WTC11 (cell line): ENCODE measurements at regions not wholly inside any gene's neighbourhood (a gene's known extent, or its start where the extent isn't known, plus 50 kb on each side); places are given as distances from the start of the nearest gene placed in this dataset.

Source experiments
- ATAC-seq: fragments of 200-7000 bp; cut with Tn5 transposase; 2 replicates; pipeline ENCODE4 v1.10.0; 2021; ENCODE audit warnings: mild to moderate bottlenecking, moderate library complexity
- CTCF ChIA-PET: fragments of 300-600 bp; sonication (Branson Sonifier 250); formaldehyde crosslinking; loops from one replicate; lab custom pipeline; 2021; ENCODE audit warnings: antibody characterized with exemption; lab: Charles Lee
- POLR2A ChIA-PET: fragments of 350-600 bp; sonication (Branson Sonifier 250); formaldehyde crosslinking; loops from one replicate; lab custom pipeline; 2021; ENCODE audit warnings: antibody characterized with exemption; lab: Charles Lee
- DNase-seq: peaks from one replicate; pipeline ENCODE4 v3.0.0; 2021; ENCODE audit warnings: low spot score
- H3K27ac Mint-ChIP-seq: 2 replicates; pipeline ENCODE4 v1.8.0; 2021; ENCODE audit warnings: mixed read lengths
- H3K27me3 Mint-ChIP-seq: 2 replicates; pipeline ENCODE4 v1.8.0; 2021; ENCODE audit warnings: low read depth, mild to moderate bottlenecking, moderate library complexity, mixed read lengths
- H3K36me3 Mint-ChIP-seq: 2 replicates; pipeline ENCODE4 v1.8.0; 2021; ENCODE audit warnings: mixed read lengths
- H3K4me1 Mint-ChIP-seq: 2 replicates; pipeline ENCODE4 v1.8.0; 2022; ENCODE audit warnings: mixed read lengths
- H3K4me3 Mint-ChIP-seq: 2 replicates; pipeline ENCODE4 v1.8.0; 2021; ENCODE audit warnings: mild to moderate bottlenecking, moderate library complexity, mixed read lengths
- H3K9me3 Mint-ChIP-seq: 2 replicates; pipeline ENCODE4 v1.8.0; 2021; ENCODE audit warnings: mixed read lengths
- ATF6 ChIP-seq: sonication (generic); formaldehyde crosslinking; IDR thresholded peaks from 2 replicates; pipeline ENCODE4 v1.8.1; 2023; ENCODE audit warnings: mild to moderate bottlenecking, missing genetic modification reagents
- CBFB ChIP-seq: sonication (generic); formaldehyde crosslinking; IDR thresholded peaks from 2 replicates; pipeline ENCODE4 v1.8.1; 2022; ENCODE audit warnings: mild to moderate bottlenecking, low read depth, missing genetic modification reagents
- E2F5 ChIP-seq: sonication (generic); formaldehyde crosslinking; IDR thresholded peaks from 2 replicates; pipeline ENCODE4 v1.8.1; 2022; ENCODE audit warnings: mild to moderate bottlenecking, moderate library complexity, missing genetic modification reagents
- EMX1 ChIP-seq: fragments of 250-450 bp; sonication (Bioruptor Pico); IDR thresholded peaks from 2 replicates; pipeline ENCODE4 v1.8.0; 2021; ENCODE audit warnings: mild to moderate bottlenecking
- FOXK1 ChIP-seq: sonication (generic); formaldehyde crosslinking; IDR thresholded peaks from 2 replicates; pipeline ENCODE4 v1.8.0; 2022; ENCODE audit warnings: mild to moderate bottlenecking, moderate library complexity, missing genetic modification reagents
- FOXP1 ChIP-seq: sonication (generic); formaldehyde crosslinking; IDR thresholded peaks from 2 replicates; pipeline ENCODE4 v1.8.0; 2022; ENCODE audit warnings: missing genetic modification reagents, mild to moderate bottlenecking, moderate library complexity, borderline replicate concordance
- GABPB1 ChIP-seq: sonication (generic); formaldehyde crosslinking; IDR thresholded peaks from 2 replicates; pipeline ENCODE4 v1.8.1; 2023; ENCODE audit warnings: mild to moderate bottlenecking, missing genetic modification reagents
- JUN ChIP-seq: sonication (generic); formaldehyde crosslinking; IDR thresholded peaks from 2 replicates; pipeline ENCODE4 v1.8.0; 2023; ENCODE audit warnings: mild to moderate bottlenecking, missing genetic modification reagents
- MAX ChIP-seq: sonication (generic); formaldehyde crosslinking; IDR thresholded peaks from 2 replicates; pipeline ENCODE4 v1.8.0; 2022; ENCODE audit warnings: mild to moderate bottlenecking, missing genetic modification reagents
- MLX ChIP-seq: sonication (generic); formaldehyde crosslinking; IDR thresholded peaks from 2 replicates; pipeline ENCODE4 v1.8.1; 2023; ENCODE audit warnings: mild to moderate bottlenecking, missing genetic modification reagents, moderate library complexity
- MYBL2 ChIP-seq: sonication (generic); formaldehyde crosslinking; IDR thresholded peaks from 2 replicates; pipeline ENCODE4 v1.8.1; 2023; ENCODE audit warnings: mild to moderate bottlenecking, moderate library complexity, missing genetic modification reagents
- NFE2L1 ChIP-seq: sonication (generic); formaldehyde crosslinking; IDR thresholded peaks from 2 replicates; pipeline ENCODE4 v1.8.1; 2023; ENCODE audit warnings: missing genetic modification reagents
- NFYB ChIP-seq: sonication (generic); formaldehyde crosslinking; conservative IDR thresholded peaks from 2 replicates; pipeline ENCODE4 v1.8.0; 2022; ENCODE audit warnings: low read depth, missing genetic modification reagents
- SMAD3 ChIP-seq: sonication (generic); formaldehyde crosslinking; IDR thresholded peaks from 2 replicates; pipeline ENCODE4 v1.8.0; 2022; ENCODE audit warnings: missing genetic modification reagents, mild to moderate bottlenecking, borderline replicate concordance
- TCF7 ChIP-seq: sonication (generic); formaldehyde crosslinking; IDR thresholded peaks from 2 replicates; pipeline ENCODE4 v1.8.0; 2022; ENCODE audit warnings: mild to moderate bottlenecking, low read depth, missing genetic modification reagents, moderate library complexity
- USF2 ChIP-seq: sonication (generic); formaldehyde crosslinking; IDR thresholded peaks from 2 replicates; pipeline ENCODE4 v1.8.1; 2023; ENCODE audit warnings: mild to moderate bottlenecking, missing genetic modification reagents, moderate library complexity
- ZBTB43 ChIP-seq: sonication (generic); formaldehyde crosslinking; IDR thresholded peaks from 2 replicates; pipeline ENCODE4 v1.8.1; 2023; ENCODE audit warnings: mild to moderate bottlenecking, missing genetic modification reagents
- ZNF317 ChIP-seq: sonication (generic); formaldehyde crosslinking; IDR thresholded peaks from 2 replicates; pipeline ENCODE4 v1.8.1; 2023; ENCODE audit warnings: low read depth, mild to moderate bottlenecking, moderate library complexity, missing genetic modification reagents, borderline replicate concordance
- ZNF396 ChIP-seq: fragments of 250-450 bp; sonication (Bioruptor Pico); IDR thresholded peaks from 2 replicates; pipeline ENCODE4 v1.8.0; 2021; ENCODE audit warnings: mild to moderate bottlenecking, moderate library complexity, borderline replicate concordance
- ZNF423 ChIP-seq: fragments of 250-450 bp; sonication (Bioruptor Pico); IDR thresholded peaks from 2 replicates; pipeline ENCODE4 v2.1.2; 2022; ENCODE audit warnings: mild to moderate bottlenecking, moderate library complexity
- ZNF512 ChIP-seq: sonication (generic); formaldehyde crosslinking; IDR thresholded peaks from 2 replicates; pipeline ENCODE4 v1.8.1; 2022; ENCODE audit warnings: missing genetic modification reagents, borderline replicate concordance
- ZNF532 ChIP-seq: fragments of 250-450 bp; sonication (Bioruptor Pico); IDR thresholded peaks from 2 replicates; pipeline ENCODE4 v1.9.0; 2021; ENCODE audit warnings: mild to moderate bottlenecking, borderline replicate concordance

- TF ChIP-seq E2F5 (CRISPR knock-in tag) (no peak), GABPB1 (CRISPR knock-in tag) (no peak), EMX1 (CRISPR knock-in tag) (no peak), TCF7 (CRISPR knock-in tag) (no peak), ZNF317 (CRISPR knock-in tag) (no peak), MAX (no peak), USF2 (CRISPR knock-in tag) (no peak)
Observed at GRCh38 chr2:237236188-237236587, 150.5 kb downstream of the COPS8 start (continued).

GRCh38 chr2:237238249-237238648 lies 152.6 kb downstream of the COPS8 start:
- TF ChIP-seq ZNF532 (CRISPR knock-in tag) (no peak), MYBL2 (CRISPR knock-in tag) (no peak), ATF6 (no peak)
- TF ChIP-seq, all 79 proteins: peak for 0
- no peak overlapping the region for H3K4me3 Mint-ChIP-seq
- CTCF ChIA-PET, result no interaction called here
- POLR2A ChIA-PET, result no interaction called here
- no peak for DNase-seq
- H3K36me3 Mint-ChIP-seq, result peaks cover 32% of the 10 kb centered on the region
- no peaks in the 10 kb centered on the region for H3K4me1 Mint-ChIP-seq
- H3K9me3 Mint-ChIP-seq, result peaks cover 57% of the 10 kb centered on the region
- no peak overlapping the region for H3K27ac Mint-ChIP-seq
- no peak for ATAC-seq
- H3K27me3 Mint-ChIP-seq, result peaks cover 8% of the 10 kb centered on the region

- CTCF ChIA-PET, result no interaction called here
- H3K27ac Mint-ChIP-seq, result no peak overlapping the region
- no peaks in the 10 kb centered on the region for H3K4me1 Mint-ChIP-seq
- no peak overlapping the region for H3K4me3 Mint-ChIP-seq
- H3K27me3 Mint-ChIP-seq, result peaks cover 8% of the 10 kb centered on the region
- POLR2A ChIA-PET, result no interaction called here
- peaks cover 70% of the 10 kb centered on the region for H3K9me3 Mint-ChIP-seq
- DNase-seq, result no peak
- no peak for ATAC-seq
- H3K36me3 Mint-ChIP-seq, result peaks cover 34% of the 10 kb centered on the region
- TF ChIP-seq NFYB (CRISPR knock-in tag), result no peak
- TF ChIP-seq GABPB1 (CRISPR knock-in tag), result no peak
- TF ChIP-seq CBFB, result no peak
- no peak for TF ChIP-seq FOXP1 (CRISPR knock-in tag)
- TF ChIP-seq ZNF317 (CRISPR knock-in tag), result no peak
- TF ChIP-seq ZNF512, result no peak
- no peak for TF ChIP-seq ZNF423
- TF ChIP-seq TCF7 (CRISPR knock-in tag), result no peak
- TF ChIP-seq ZBTB43 (CRISPR knock-in tag), result no peak
- TF ChIP-seq JUN, result no peak
- no peak for TF ChIP-seq FOXK1 (CRISPR knock-in tag)
- no peak for TF ChIP-seq ZNF396
- no peak for TF ChIP-seq NFE2L1 (CRISPR knock-in tag)
- no peak for TF ChIP-seq SMAD3 (CRISPR knock-in tag)
- TF ChIP-seq MLX, result no peak
Observed at GRCh38 chr2:237240252-237240651, 154.6 kb downstream of the COPS8 start.
